ENCODE measurements at regions not wholly inside any gene's neighbourhood (a gene's known extent, or its start where the extent isn't known, plus 50 kb on each side); places are given as distances from the start of the nearest gene placed in this dataset.

GRCh38 chr6:132096245-132096644 is 145.1 kb upstream of the CCN2 start:
- Histone ChIP-seq H3K27me3 (no peaks in the 10 kb centered on the region), H3K36me3 (no peaks in the 10 kb centered on the region), H3K27ac (no peak overlapping the region), H3K4me1 (no peaks in the 10 kb centered on the region), H3K9me3 (no peaks in the 10 kb centered on the region), H3K4me3 (no peak overlapping the region)
- DNase-seq, result no peak
- TF ChIP-seq POLR2A (IDR thresholded peaks at IDR 0.05) (no peak), CTCF (IDR thresholded peaks at IDR 0.05) (no peak)

DNA sequence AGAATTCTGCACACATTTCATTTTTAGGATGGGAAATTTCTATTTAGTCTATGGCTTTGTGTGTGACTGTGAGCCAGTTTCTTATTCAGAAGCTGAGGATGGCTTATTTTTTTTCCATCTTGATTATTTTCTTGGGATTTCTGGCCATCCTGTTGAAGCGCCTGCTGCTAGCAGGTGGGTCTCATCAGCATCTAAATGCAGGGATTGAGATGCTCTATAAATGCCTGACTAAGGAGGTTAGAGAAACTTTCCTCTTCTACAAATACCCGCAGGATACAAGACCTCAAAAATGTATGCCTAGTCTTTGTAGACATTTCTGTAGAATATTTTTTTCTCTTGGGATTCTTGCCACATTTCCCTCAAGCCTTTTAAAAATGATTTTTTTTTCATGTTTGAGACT is 138.0 kb upstream of the CCN2 start:
- H3K27ac ChIP-seq, result no peak overlapping the region
- H3K4me3 ChIP-seq, result no peak overlapping the region
- TF ChIP-seq POLR2A (IDR thresholded peaks at IDR 0.05) (no peak), CTCF (IDR thresholded peaks at IDR 0.05) (no peak)
- H3K36me3 ChIP-seq, result no peaks in the 10 kb centered on the region
- no peaks in the 10 kb centered on the region for H3K4me1 ChIP-seq
- no peak for DNase-seq
- no peaks in the 10 kb centered on the region for H3K27me3 ChIP-seq
- H3K9me3 ChIP-seq, result no peaks in the 10 kb centered on the region

- H3K27me3 ChIP-seq, result no peaks in the 10 kb centered on the region
- TF ChIP-seq POLR2A (IDR thresholded peaks at IDR 0.05) (no peak), CTCF (IDR thresholded peaks at IDR 0.05) (no peak)
- H3K27ac ChIP-seq, result no peak overlapping the region
- H3K9me3 ChIP-seq, result no peaks in the 10 kb centered on the region
- DNase-seq, result no peak
- H3K36me3 ChIP-seq, result no peaks in the 10 kb centered on the region
- H3K4me1 ChIP-seq, result no peaks in the 10 kb centered on the region
- no peak overlapping the region for H3K4me3 ChIP-seq
Measured at GRCh38 chr6:132088150-132088549, 137.0 kb upstream of the CCN2 start.

GRCh38 chr6:132087391-132087790 is 136.2 kb upstream of the CCN2 start:
- H3K27me3 ChIP-seq, result no peaks in the 10 kb centered on the region
- no peaks in the 10 kb centered on the region for H3K36me3 ChIP-seq
- no peak for DNase-seq
- TF ChIP-seq CTCF (IDR thresholded peaks at IDR 0.05) (no peak), POLR2A (IDR thresholded peaks at IDR 0.05) (no peak)
- H3K4me3 ChIP-seq, result no peak overlapping the region
- H3K4me1 ChIP-seq, result no peaks in the 10 kb centered on the region
- H3K27ac ChIP-seq, result no peak overlapping the region
- H3K9me3 ChIP-seq, result no peaks in the 10 kb centered on the region

GRCh38 chr6:132085731-132086130 is 134.6 kb upstream of the CCN2 start:
- no peak for DNase-seq
- Histone ChIP-seq H3K36me3 (no peaks in the 10 kb centered on the region), H3K4me1 (no peaks in the 10 kb centered on the region), H3K27me3 (no peaks in the 10 kb centered on the region), H3K9me3 (no peaks in the 10 kb centered on the region), H3K4me3 (no peak overlapping the region), H3K27ac (peak overlapping the region in 1 of 4 donors; percentile 80)
- TF ChIP-seq CTCF (IDR thresholded peaks at IDR 0.05), result no peak
- no peak for TF ChIP-seq POLR2A (IDR thresholded peaks at IDR 0.05)

DNA sequence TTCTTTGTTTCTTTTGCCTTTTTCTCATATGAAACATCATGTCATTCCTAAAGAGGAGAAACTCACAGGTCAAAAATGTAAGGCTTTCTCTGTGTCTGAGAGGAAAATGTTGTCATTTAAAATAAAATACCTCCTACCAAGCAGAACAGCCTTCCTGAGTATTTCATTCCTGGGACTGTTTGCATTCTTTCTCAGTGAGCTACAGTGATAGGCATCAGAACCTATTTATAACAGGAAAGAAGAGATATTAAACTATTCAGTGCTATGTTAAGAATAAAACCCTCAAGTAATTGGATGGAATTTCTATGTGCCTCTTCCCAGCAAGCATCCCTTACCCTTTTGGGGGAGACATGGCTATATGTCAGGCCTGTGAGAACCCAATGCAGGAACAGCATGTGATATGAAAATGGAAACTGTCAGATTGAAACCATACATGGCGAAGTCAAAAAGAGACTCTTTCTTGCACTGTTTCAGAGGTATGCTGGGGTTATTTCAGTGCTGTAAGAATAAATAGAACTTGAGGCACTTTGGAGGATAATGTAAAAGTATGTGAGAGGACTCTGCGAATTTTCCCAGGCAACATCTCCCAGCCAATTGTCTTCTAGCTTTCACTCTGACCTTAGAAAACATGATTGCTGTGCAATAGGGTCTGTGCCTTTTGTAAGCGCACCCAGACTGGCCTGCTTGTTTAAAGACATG is 133.8 kb upstream of the CCN2 start:
- Histone ChIP-seq H3K27me3 (no peaks in the 10 kb centered on the region), H3K27ac (peak overlapping the region in 2 of 4 donors; percentile 9 to 80), H3K4me3 (no peak overlapping the region), H3K4me1 (no peaks in the 10 kb centered on the region), H3K9me3 (no peaks in the 10 kb centered on the region), H3K36me3 (no peaks in the 10 kb centered on the region)
- TF ChIP-seq POLR2A (IDR thresholded peaks at IDR 0.05), result no peak
- TF ChIP-seq CTCF (IDR thresholded peaks at IDR 0.05), result no peak
- no peak for DNase-seq

All from Peyer's patch (tissue), 4 donors.